Activated naive CD4-positive, alpha-beta T cell treated with anti-CD3 and anti-CD28 coated beads, Interleukin-2, amount 10 ng/mL, durations not matched to agents 7 days and 5 days (primary cell): ENCODE measurements at regions not wholly inside any gene's neighbourhood (a gene's known extent, or its start where the extent isn't known, plus 50 kb on each side); places are given as distances from the start of the nearest gene placed in this dataset.

Experiments
- CTCF ChIA-PET: fragments of 350-600 bp; sonication (Branson Sonifier 250); formaldehyde crosslinking; loops from one replicate; lab custom pipeline; 2021; ENCODE audit warnings: antibody characterized with exemption; lab: Charles Lee
- DNase-seq: peaks from one replicate; pipeline ENCODE4 v3.0.0-alpha.2; 2020
- H3K27ac Mint-ChIP-seq: one replicate; pipeline ENCODE4 v1.8.0; 2021; ENCODE audit warnings: mild to moderate bottlenecking, moderate library complexity, mixed read lengths
- H3K27me3 Mint-ChIP-seq: one replicate; pipeline ENCODE4 v1.8.0; 2021; ENCODE audit warnings: mild to moderate bottlenecking, mixed read lengths
- H3K36me3 Mint-ChIP-seq: one replicate; pipeline ENCODE4 v1.8.0; 2021; ENCODE audit warnings: mixed read lengths
- H3K4me1 Mint-ChIP-seq: one replicate; pipeline ENCODE4 v1.8.0; 2021; ENCODE audit warnings: mixed read lengths
- H3K4me3 Mint-ChIP-seq: one replicate; pipeline ENCODE4 v1.8.0; 2021; ENCODE audit warnings: mild to moderate bottlenecking, moderate library complexity, mixed read lengths
- H3K9me3 Mint-ChIP-seq: one replicate; pipeline ENCODE4 v1.8.0; 2021; ENCODE audit warnings: mixed read lengths

DNA sequence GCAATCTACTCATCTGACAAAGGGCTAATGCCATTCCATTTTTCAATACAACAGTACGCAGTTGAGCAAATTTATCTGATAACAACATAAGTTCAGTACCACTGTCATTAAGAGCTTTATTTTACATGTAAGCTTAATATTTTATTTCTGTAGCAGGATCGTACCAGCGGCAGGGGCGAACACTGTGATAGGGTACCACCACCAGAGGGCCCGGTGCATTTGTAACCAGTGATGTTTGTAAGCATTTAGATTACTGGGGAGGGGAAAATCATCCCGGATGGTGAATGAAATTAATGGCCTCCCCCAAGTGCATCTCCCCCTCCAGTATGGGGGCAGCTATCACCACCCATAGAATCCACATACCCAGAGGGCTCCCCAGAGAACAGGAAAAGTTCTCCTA is 179.0 kb downstream of the ADGRA3 start:
- no peaks in the 10 kb centered on the region for H3K36me3 Mint-ChIP-seq
- CTCF ChIA-PET, result no interaction called here
- H3K9me3 Mint-ChIP-seq, result no peaks in the 10 kb centered on the region
- H3K4me3 Mint-ChIP-seq, result no peak overlapping the region
- no peak for DNase-seq
- no peaks in the 10 kb centered on the region for H3K27me3 Mint-ChIP-seq
- H3K4me1 Mint-ChIP-seq, result no peaks in the 10 kb centered on the region
- no peak overlapping the region for H3K27ac Mint-ChIP-seq

DNA sequence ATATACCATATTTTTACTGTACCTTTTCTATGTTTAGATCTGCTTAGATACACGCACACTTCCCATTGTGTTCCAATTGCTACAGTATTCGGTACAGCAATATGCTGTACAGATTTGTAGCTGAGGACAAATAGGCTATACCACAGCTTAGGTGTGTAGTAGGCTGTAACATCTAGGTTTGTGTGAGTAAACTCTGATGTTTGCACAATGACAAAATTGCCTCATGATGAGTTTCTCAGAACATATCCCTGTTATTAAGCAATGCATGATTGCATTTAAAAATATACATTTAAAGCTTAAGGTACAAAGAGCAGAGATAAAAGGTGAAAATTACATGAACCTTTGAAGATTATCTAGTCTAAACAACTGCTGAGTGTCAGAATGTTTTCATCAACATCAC is 181.7 kb downstream of the ADGRA3 start:
- DNase-seq, result no peak
- H3K36me3 Mint-ChIP-seq, result no peaks in the 10 kb centered on the region
- CTCF ChIA-PET, result interaction anchor here (0.5 to 1.3 kb wide), 3 partner anchors 9 to 907 kb away, joined by 3 read pairs; no protein-coding TSS in a partner anchor
- no peaks in the 10 kb centered on the region for H3K27me3 Mint-ChIP-seq
- H3K4me1 Mint-ChIP-seq, result no peaks in the 10 kb centered on the region
- H3K4me3 Mint-ChIP-seq, result no peak overlapping the region
- H3K9me3 Mint-ChIP-seq, result no peaks in the 10 kb centered on the region
- no peak overlapping the region for H3K27ac Mint-ChIP-seq

DNA sequence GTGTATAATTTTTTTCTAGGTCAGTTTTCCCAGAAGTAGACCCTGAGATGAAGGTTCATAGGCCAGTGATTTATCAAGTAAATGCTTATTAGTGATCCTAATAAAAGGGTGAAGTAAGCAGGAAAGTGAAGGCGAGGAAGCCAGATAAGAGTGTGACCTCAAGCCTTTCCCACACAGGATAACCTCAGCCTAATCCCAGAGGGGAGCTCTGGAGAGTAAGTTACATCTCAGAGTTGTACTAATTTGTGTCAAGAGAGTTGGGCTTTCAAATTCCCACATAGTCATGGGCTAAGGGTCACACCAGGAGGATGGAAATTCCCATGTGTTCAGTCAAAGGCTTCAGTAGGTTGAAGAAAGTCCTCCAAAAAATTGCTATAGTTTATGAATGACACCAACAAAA is 191.4 kb downstream of the ADGRA3 start:
- Mint-ChIP-seq H3K4me1 (no peaks in the 10 kb centered on the region), H3K9me3 (no peaks in the 10 kb centered on the region)

DNA sequence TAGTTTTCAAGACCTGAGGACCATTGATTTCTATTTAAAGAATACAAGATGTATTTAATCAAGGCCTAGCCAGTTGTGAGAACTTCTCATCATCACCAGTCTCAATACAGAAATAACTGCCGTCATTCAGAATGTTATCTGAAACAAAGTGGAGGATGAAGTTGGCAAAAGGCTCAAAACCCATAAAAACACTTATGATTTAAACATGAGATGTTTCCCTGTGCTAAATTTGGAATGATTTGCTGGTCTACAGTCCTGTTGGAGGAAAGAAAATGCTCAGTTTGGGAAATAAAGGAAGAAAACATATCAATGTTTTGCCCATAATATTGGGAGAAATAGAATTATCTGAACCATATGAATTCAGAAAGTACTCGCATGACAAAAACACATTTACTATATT is 192.2 kb downstream of the ADGRA3 start:
- H3K9me3 Mint-ChIP-seq, result no peaks in the 10 kb centered on the region
- no peak overlapping the region for H3K4me3 Mint-ChIP-seq
- CTCF ChIA-PET, result no interaction called here
- no peaks in the 10 kb centered on the region for H3K4me1 Mint-ChIP-seq
- no peaks in the 10 kb centered on the region for H3K36me3 Mint-ChIP-seq
- no peak for DNase-seq
- no peaks in the 10 kb centered on the region for H3K27me3 Mint-ChIP-seq
- no peak overlapping the region for H3K27ac Mint-ChIP-seq

More for the DNA sequence above, 191.4 kb downstream of the ADGRA3 start:
- DNase-seq, result no peak
- Mint-ChIP-seq H3K36me3 (no peaks in the 10 kb centered on the region), H3K27ac (no peak overlapping the region), H3K4me3 (no peak overlapping the region), H3K27me3 (no peaks in the 10 kb centered on the region)
- CTCF ChIA-PET, result no interaction called here

DNA sequence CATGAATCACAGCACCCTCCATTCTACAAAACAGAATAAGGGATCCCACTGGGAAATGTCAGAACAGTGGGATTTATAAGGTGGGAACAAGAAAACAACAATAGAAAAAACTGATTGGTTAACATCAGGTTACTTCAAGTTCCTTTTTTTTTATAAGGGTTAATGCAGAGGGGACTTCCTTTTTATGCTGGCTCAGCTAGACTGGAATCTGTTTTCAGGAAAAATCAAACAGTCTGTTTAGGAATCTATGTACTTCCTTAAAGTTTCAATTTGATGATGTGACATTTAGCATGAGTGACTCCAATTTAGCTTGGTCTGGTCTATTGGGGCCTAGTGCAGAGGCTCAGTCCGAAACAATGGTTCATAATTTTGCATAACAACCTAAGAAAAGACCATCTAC is 192.9 kb downstream of the ADGRA3 start:
- Mint-ChIP-seq H3K36me3 (no peaks in the 10 kb centered on the region), H3K4me1 (no peaks in the 10 kb centered on the region), H3K27ac (no peak overlapping the region), H3K4me3 (no peak overlapping the region), H3K27me3 (no peaks in the 10 kb centered on the region), H3K9me3 (no peaks in the 10 kb centered on the region)
- no peak for DNase-seq
- CTCF ChIA-PET, result no interaction called here

DNA sequence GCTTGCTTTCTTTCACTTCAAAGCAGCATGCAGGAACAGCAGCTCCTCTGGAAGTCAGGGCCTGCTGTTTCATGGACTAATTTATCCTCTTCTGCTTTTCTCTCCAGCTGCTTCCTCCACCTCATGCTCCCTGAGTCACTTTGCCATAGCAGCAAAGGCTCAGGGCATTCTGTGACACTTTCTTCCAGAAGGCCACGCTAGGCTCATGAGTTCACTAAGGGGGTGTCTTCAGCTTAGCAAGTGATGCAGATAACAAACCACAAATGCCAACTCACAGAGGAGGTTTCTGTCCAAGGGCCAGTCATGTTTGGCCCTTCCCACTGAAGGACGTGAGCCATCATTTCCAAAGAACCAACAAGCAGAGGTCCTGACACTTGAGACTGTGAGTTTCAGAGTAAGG is 200.2 kb downstream of the ADGRA3 start:
- no peak overlapping the region for H3K27ac Mint-ChIP-seq
- DNase-seq, result no peak
- no peaks in the 10 kb centered on the region for H3K4me1 Mint-ChIP-seq
- H3K9me3 Mint-ChIP-seq, result peaks cover 1% of the 10 kb centered on the region
- no peaks in the 10 kb centered on the region for H3K27me3 Mint-ChIP-seq
- no peaks in the 10 kb centered on the region for H3K36me3 Mint-ChIP-seq
- CTCF ChIA-PET, result no interaction called here
- H3K4me3 Mint-ChIP-seq, result no peak overlapping the region

DNA sequence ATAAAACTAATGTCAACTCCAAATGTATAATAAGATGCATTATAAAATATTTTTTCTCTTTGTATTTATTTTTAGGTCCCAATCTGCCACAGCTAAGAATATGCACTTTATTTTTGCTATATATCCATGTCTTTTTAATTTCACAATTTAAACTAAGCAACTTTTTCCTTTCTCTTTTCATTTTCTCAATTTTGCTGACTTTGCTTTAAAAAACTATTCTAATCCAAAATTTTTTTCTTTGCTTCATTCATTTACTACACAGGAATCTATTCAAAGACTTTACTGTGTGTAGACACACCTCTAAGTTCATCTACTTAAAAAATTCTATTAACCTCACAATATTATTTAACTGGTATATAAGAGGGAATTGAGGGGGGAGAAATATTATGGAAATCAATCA is 201.9 kb downstream of the ADGRA3 start:
- no peaks in the 10 kb centered on the region for H3K4me1 Mint-ChIP-seq
- no peaks in the 10 kb centered on the region for H3K36me3 Mint-ChIP-seq
- no peak for DNase-seq
- CTCF ChIA-PET, result no interaction called here
- no peaks in the 10 kb centered on the region for H3K27me3 Mint-ChIP-seq
- no peak overlapping the region for H3K27ac Mint-ChIP-seq
- no peak overlapping the region for H3K4me3 Mint-ChIP-seq
- H3K9me3 Mint-ChIP-seq, result peaks cover 1% of the 10 kb centered on the region

DNA sequence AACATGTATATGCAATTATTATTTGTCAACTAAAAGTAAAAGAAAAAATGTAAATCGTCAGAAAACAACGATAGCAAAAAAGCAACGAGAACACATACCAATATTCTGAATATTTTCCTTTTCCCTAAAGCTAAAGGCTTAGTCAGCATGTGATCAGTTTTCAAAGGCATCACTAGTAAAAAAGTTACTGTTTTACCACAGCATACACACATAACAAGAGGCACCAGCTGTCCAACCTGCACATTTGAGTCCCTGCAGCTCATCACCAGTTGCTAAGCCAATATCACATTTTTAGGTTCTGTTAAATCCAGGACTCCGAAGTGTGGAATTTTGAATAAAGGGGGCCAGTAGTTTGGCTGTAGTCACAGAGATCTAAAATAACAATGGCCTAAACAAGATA is 203.8 kb downstream of the ADGRA3 start:
- H3K9me3 Mint-ChIP-seq, result no peaks in the 10 kb centered on the region
- H3K4me1 Mint-ChIP-seq, result no peaks in the 10 kb centered on the region
- H3K27ac Mint-ChIP-seq, result no peak overlapping the region
- DNase-seq, result no peak
- no peak overlapping the region for H3K4me3 Mint-ChIP-seq
- CTCF ChIA-PET, result no interaction called here
- no peaks in the 10 kb centered on the region for H3K27me3 Mint-ChIP-seq
- no peaks in the 10 kb centered on the region for H3K36me3 Mint-ChIP-seq

DNA sequence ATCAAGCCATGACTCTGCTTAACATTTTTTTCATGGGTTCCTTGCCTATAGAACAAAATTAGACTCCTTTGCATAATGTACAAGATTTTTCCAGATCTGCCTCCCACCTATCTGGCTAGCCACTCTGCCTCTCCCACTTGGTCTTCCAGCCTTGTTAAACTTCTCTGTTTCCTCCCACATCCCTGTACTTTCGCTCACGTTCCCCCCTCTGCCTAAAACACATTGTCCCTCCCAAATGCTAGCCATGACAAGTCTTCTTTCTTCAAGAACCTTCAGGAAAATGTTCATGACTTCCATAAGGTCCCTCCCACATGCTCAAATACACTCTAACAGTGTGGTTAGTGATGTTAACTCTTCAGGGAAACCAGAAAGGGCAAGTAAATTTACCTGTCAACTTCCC is 214.6 kb downstream of the ADGRA3 start:
- CTCF ChIA-PET, result no interaction called here
- H3K27ac Mint-ChIP-seq, result no peak overlapping the region
- DNase-seq, result no peak
- no peak overlapping the region for H3K4me3 Mint-ChIP-seq
- no peaks in the 10 kb centered on the region for H3K4me1 Mint-ChIP-seq
- no peaks in the 10 kb centered on the region for H3K36me3 Mint-ChIP-seq
- no peaks in the 10 kb centered on the region for H3K27me3 Mint-ChIP-seq
- peaks cover 20% of the 10 kb centered on the region for H3K9me3 Mint-ChIP-seq

DNA sequence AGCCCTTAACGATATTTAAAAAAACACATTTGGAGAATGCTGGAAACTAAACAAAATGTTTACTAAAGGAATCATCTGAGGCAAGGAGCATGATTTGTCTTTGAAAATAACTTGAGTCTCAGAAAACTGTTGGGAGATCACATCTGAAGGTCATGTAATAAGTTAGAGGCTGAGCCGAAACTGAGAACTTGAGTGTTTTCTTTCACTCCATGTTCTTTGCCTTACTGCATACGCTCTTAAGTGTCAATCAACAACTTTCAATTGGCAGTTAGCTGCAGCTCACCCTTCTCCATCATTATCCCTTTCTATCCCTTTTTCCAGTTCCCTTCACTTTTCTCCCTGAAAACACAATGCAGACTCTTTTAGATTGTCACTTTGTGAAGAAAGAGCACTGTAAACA is 216.2 kb downstream of the ADGRA3 start:
- Mint-ChIP-seq H3K36me3 (no peaks in the 10 kb centered on the region), H3K4me3 (no peak overlapping the region), H3K27me3 (no peaks in the 10 kb centered on the region), H3K27ac (no peak overlapping the region), H3K4me1 (no peaks in the 10 kb centered on the region), H3K9me3 (peaks cover 18% of the 10 kb centered on the region)
- CTCF ChIA-PET, result no interaction called here
- DNase-seq, result no peak

DNA sequence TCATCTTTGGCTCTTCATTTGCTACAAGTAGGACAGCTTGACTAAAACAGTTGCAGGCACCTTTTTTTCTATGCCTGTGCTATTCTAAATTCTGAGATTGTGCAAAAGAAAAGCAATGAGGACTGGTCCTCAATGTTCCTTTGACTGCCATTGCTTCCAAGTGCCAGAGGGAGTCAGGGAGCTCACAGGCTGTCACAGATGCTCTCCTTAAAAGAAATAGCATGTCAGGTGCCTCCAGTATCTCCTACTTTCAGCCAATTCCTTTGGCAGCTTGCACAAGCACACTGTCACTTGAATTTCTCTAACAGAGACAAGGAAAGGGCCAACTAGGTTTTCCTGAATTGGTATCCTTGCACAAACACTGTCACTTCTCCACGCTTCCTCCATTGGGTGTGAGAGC is 228.2 kb downstream of the ADGRA3 start:
- CTCF ChIA-PET, result no interaction called here
- H3K4me3 Mint-ChIP-seq, result no peak overlapping the region
- peaks cover 13% of the 10 kb centered on the region for H3K9me3 Mint-ChIP-seq
- H3K27ac Mint-ChIP-seq, result no peak overlapping the region
- no peaks in the 10 kb centered on the region for H3K4me1 Mint-ChIP-seq
- no peak for DNase-seq
- H3K36me3 Mint-ChIP-seq, result no peaks in the 10 kb centered on the region
- H3K27me3 Mint-ChIP-seq, result no peaks in the 10 kb centered on the region

DNA sequence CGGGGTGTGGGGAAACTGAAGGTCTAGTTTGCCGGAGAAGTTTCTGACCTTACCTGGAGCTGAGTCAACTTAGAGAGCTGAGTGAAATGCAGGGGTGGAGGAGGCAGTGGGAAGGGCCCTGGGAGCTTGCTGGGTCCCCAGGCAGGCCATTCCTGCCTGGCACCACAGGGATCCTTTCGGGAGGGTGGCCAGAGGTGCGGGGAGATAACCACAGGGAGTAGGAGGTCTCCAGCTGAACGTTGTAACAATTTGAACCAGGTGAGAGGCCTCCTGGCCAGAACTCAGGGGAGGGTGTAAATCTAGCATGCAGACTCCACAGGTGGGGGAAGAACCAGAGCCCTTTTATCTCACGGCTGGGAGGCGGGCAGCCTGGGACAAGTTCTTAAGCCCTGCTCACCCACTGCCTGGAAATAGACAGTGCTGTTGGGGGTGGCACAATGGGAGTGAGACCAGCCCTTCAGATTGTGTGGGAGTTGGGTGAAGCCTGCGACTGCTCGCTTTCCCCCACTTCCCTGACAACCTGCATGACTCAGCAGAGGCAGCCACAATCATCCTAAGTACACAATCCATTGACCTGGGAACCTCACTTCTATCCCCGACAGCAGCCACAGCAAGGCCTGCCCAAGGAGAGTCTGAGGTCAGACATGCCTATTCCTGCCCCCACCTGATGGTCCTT is 247.4 kb downstream of the ADGRA3 start:
- no peaks in the 10 kb centered on the region for H3K27me3 Mint-ChIP-seq
- DNase-seq, result no peak
- CTCF ChIA-PET, result no interaction called here
- no peaks in the 10 kb centered on the region for H3K36me3 Mint-ChIP-seq
- no peak overlapping the region for H3K27ac Mint-ChIP-seq
- peaks cover 11% of the 10 kb centered on the region for H3K9me3 Mint-ChIP-seq
- no peak overlapping the region for H3K4me3 Mint-ChIP-seq
- no peaks in the 10 kb centered on the region for H3K4me1 Mint-ChIP-seq

DNA sequence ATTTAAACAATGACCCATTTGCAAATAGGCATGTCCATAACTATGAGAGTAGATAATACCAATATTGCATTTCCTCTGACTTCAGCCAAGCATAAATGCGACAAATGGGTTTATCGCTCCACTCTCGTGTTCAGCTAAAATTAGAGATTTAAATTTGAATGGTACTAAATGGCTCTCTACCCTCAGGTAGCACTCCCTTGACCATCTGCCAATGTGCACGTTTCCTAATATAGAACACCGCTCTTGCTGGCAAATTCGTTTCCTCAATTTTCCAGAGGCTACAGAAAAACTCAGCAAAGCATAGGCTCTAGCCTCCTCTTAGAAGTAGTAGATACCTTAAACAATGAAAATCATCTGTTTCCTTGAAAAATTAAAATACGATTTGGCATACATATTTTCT is 251.6 kb downstream of the ADGRA3 start:
- Mint-ChIP-seq H3K27ac (no peak overlapping the region), H3K4me3 (no peak overlapping the region), H3K9me3 (peaks cover 10% of the 10 kb centered on the region), H3K4me1 (no peaks in the 10 kb centered on the region), H3K27me3 (no peaks in the 10 kb centered on the region), H3K36me3 (no peaks in the 10 kb centered on the region)
- no peak for DNase-seq
- CTCF ChIA-PET, result no interaction called here

DNA sequence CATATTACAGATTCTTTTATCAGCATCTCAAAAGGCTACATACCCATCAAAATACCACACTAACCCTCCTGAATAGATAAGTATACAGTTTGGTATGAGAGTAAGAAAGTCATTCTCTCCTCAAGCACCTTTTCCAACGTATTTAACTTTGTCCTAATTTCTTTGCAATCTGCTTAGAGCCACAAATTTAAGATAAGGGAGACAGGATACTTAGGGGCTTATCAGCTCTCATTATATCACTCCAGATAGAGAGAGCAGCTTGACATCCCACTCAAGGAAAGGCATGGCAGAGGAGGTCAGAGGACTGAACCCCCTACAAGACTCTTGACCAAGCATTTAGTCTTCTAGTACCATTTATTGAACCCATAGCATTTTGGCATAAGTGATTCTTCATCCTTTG is 262.4 kb downstream of the ADGRA3 start:
- Mint-ChIP-seq H3K4me3 (no peak overlapping the region), H3K4me1 (no peaks in the 10 kb centered on the region), H3K27ac (no peak overlapping the region), H3K9me3 (peaks cover 3% of the 10 kb centered on the region), H3K36me3 (no peaks in the 10 kb centered on the region), H3K27me3 (no peaks in the 10 kb centered on the region)
- no peak for DNase-seq
- CTCF ChIA-PET, result no interaction called here

DNA sequence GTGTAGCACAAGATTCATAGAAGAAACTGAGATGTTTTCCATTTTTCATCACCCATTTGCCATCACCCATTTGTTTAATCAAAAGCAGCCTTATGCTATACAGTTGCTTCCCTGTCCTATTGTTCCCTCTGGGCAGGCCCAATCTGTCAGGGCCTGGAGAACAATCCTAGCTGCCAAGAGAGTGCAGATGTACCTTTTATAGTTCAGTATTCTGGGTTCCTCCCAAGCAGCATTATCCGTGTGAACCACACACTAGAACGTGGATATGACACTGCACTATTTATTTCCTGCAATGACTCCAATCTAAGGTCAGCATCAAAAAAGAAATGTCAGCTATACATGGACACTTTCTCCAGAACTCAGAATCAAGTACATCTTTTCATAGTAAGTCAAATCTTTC is 269.0 kb downstream of the ADGRA3 start:
- Mint-ChIP-seq H3K27me3 (no peaks in the 10 kb centered on the region), H3K27ac (no peak overlapping the region), H3K36me3 (no peaks in the 10 kb centered on the region), H3K4me1 (peaks cover 15% of the 10 kb centered on the region), H3K4me3 (no peak overlapping the region), H3K9me3 (peaks cover 6% of the 10 kb centered on the region)
- CTCF ChIA-PET, result interaction anchor here (0.8 kb wide), 1 partner anchor 88 kb away, joined by 3 read pairs; no protein-coding TSS in a partner anchor
- DNase-seq, result no peak

DNA sequence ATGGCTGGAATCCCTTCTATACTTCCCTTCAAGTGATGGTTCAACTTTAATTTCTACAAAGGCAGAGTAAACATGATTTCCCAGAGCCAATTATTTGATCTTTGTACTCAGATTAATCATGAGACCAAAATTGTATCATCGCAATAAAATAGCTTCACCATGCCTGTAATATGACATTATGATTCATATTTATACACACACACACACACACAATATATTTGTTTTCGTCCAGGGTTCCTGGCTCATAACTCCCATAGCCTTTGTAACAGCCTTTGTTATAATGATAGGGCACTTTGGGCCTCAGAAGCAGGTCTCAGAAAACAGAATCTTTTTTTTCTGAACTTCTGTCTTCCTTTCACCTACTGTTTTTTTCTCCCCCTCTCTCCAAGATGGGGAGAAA is 270.6 kb downstream of the ADGRA3 start:
- Mint-ChIP-seq H3K36me3 (no peaks in the 10 kb centered on the region), H3K27ac (no peak overlapping the region), H3K4me3 (no peak overlapping the region), H3K27me3 (no peaks in the 10 kb centered on the region), H3K9me3 (peaks cover 6% of the 10 kb centered on the region), H3K4me1 (peaks cover 29% of the 10 kb centered on the region)
- CTCF ChIA-PET, result no interaction called here
- no peak for DNase-seq
